ENCODE measurements at regions not wholly inside any gene's neighbourhood (a gene's known extent, or its start where the extent isn't known, plus 50 kb on each side); places are given as distances from the start of the nearest gene placed in this dataset.
A peak's percentile ranks its signal among the peaks of the same experiment; 100 is the strongest.
"Not testable (repeated sequence)": the region's sequence is repeated elsewhere in the genome, so short reads cannot be mapped to it uniquely, and the experiment has no call there.

GRCh38 chr7:91356915-91357314 lies 92.7 kb downstream of the FZD1 start:
- DNase-seq, result no peak

GRCh38 chr7:91357379-91357778 lies 93.1 kb downstream of the FZD1 start:
- DNase-seq, result no peak

GRCh38 chr7:91357901-91358300 lies 93.7 kb downstream of the FZD1 start:
- no peak for DNase-seq

GRCh38 chr7:91358303-91358702 lies 94.1 kb downstream of the FZD1 start:
- no peak for DNase-seq

- not testable (repeated sequence) for DNase-seq
These were observed 100.9 kb downstream of the FZD1 start for GRCh38 chr7:91365097-91365496.

- no peak for DNase-seq
These were observed 101.9 kb downstream of the FZD1 start for GRCh38 chr7:91366091-91366490.

DNA sequence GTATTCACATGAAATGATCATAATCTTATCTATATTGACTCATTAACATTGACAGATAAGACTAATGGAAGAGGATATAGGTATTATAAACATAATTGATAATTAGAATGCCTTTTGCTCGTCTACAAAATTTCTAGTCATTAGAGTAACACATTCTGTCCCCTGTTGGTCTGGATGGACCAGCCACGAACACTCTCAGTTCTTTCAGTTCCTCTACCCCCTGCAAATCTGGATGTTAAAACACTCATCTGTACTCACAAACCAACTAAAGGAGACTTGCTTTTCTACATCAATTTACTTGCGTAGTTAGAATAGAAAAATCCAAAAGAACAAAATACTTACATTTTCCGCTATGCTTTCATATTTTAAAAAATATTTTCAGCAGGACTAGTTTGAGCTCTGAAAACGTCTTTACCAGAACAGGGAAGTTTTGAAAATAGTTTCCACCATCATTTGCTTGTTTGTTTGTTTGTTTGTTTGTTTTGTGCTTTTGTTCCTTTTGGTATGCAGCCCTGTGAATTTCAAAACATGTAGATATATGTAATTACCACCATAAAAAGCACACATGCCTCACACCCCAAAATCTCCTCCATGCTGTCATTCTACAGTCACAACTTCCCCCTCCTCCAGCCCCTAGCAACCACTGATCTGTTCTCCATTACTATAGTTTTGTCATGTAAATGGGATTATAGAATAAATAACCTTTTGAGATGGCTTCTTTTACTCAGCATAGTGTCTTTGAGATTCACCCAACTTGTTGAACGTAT lies 103.8 kb downstream of the FZD1 start:
- DNase-seq, result no peak

- no peak for DNase-seq
These were observed 108.1 kb downstream of the FZD1 start for GRCh38 chr7:91372323-91372722.

DNA sequence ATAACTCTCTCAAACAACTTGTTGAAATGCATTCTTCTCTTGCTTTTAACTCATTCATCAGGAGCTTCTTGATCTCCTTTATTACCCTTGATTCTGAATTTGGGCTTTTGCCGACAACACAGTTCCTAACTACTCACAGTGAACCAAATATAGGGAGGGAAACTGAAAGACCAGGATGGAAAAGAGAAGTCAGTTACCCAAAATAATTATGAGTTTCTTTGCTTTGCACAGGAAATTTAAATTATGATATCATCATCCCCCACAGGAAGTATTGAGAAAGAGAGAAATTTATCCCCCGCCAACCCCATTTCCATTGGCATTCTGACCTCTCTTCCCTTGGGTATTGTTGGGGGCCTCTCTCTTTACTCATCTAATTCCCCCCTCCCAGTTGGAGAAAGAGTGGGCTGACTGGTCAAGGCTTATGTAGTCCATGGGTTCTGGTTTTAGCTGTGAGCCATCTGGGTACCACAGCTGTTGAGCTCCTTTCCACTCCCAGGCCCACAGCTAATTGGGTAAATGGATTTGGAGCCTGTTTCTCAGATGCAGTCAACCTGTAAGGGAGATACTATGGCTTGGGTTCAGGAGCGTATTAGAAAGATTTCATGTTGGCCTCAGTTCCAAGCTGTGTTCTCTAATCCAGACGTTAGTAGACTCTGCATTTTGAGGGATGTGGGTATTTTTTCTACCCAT lies 109.0 kb downstream of the FZD1 start:
- DNase-seq, result peak; percentile 78

- DNase-seq, result no peak
These were observed 110.2 kb downstream of the FZD1 start for GRCh38 chr7:91374321-91374989.

GRCh38 chr7:91375378-91375777 lies 111.1 kb downstream of the FZD1 start:
- DNase-seq, result no peak

DNA sequence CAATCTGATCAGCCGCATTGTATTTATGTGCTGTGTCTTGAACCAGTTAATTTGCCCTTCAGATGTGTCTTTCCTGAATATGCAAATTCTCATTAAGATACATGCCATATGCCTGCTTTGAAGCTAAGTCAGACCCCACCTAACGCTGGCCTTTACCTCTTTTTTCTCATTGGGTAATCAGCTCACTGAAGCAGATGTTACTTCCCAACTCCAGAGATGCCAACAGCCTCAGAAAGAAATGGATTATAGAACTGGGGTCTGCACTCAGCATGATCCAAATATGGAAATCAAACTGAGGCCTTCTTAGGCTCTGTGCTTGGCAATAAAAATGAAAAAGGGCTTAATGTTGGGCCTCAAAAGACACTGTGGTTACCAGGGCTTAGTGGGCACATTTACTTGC lies 113.9 kb downstream of the FZD1 start:
- no peak for DNase-seq

GRCh38 chr7:91379236-91379635 lies 115.0 kb downstream of the FZD1 start:
- peak; percentile 10 for DNase-seq

- no peak for DNase-seq
These were observed 115.8 kb downstream of the FZD1 start for GRCh38 chr7:91379991-91380390.

- DNase-seq, result no peak
These were observed 119.0 kb downstream of the FZD1 start for GRCh38 chr7:91383053-91383904.

DNA sequence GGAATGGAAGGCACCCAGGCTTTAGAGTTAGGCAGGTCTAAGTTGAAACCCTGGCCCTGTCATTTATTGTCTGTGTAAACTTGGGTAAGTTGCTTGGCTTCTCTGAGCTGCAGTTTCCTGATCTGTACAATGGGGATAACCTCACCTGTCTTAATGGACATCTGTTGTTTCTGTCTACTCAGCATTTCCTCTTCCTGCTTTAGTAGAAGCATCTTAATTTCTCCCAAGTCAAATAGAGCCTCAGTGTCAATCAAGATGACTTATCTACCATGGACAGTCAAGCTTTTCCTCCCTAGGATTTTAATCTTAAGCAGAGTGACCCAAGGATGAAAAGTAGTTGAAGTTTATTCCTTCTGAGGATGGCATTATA lies 119.7 kb downstream of the FZD1 start:
- no peak for DNase-seq

DNA sequence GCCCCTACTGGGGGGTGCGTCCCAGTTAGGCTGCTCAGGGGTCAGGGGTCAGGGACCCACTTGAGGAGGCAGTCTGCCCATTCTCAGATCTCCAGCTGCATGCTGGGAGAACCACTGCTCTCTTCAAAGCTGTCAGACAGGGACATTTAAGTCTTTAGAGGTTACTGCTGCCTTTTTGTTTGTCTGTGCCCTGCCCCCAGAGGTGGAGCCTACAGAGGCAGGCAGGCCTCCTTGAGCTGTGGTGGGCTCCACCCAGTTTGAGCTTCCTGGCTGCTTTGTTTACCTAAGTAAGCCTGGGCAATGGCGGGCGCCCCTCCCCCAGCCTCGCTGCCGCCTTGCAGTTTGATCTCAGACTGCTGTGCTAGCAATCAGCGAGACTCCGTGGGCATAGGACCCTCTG lies 130.5 kb downstream of the FZD1 start:
- not testable (repeated sequence) for DNase-seq

- DNase-seq, result not testable (repeated sequence)
These were observed 131.1 kb downstream of the FZD1 start for GRCh38 chr7:91395313-91395712.

DNA sequence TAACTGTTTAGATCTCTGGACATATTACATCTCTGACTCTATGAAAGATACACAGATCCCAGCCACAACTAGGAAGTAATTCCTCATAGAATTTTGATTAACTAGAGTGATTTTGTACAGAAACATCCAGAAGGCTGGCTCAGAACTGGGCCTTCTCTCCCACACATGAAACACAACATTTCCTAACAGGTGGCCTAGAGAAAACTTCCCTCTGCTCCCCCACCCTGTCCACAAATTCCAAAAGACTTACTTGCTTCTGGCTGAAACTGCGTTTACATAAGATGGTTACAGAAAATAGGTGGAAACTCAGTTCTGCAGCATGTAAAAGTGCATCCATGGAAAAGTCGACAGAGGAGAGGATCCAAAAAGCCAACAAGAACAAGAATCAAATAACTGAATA lies 132.9 kb downstream of the FZD1 start:
- DNase-seq, result no peak

GRCh38 chr7:91397612-91398011 lies 133.4 kb downstream of the FZD1 start:
- DNase-seq, result no peak

- no peak for DNase-seq
These were observed 134.1 kb downstream of the FZD1 start for GRCh38 chr7:91398341-91398740.

- no peak for DNase-seq
These were observed 141.0 kb downstream of the FZD1 start for GRCh38 chr7:91405092-91405788.
